ENCODE measurements at regions not wholly inside any gene's neighbourhood (a gene's known extent, or its start where the extent isn't known, plus 50 kb on each side); places are given as distances from the start of the nearest gene placed in this dataset.

GRCh38 chr3:168419091-168419490 is 323.4 kb upstream of the GOLIM4 start:
- Histone ChIP-seq H3K9ac (ENCODE audit: low read depth in 1 of 2, low read length in 2 of 2) (no peak overlapping the region), H3K36me3 (ENCODE audit: control insufficient read depth in 1 of 2, insufficient read depth in 2 of 2, low read length in 2 of 2) (no peaks in the 10 kb centered on the region), H3K4me1 (ENCODE audit: control insufficient read depth in 1 of 2, insufficient read depth in 2 of 2, low read length in 2 of 2) (no peaks in the 10 kb centered on the region), H3K4me3 (ENCODE audit: low read depth in 1 of 2, low read length in 2 of 2) (no peak overlapping the region), H3K27ac (ENCODE audit: low read depth, low read length) (no peak overlapping the region), H3K9me3 (ENCODE audit: control insufficient read depth in 1 of 2, low read length in 2 of 2) (no peaks in the 10 kb centered on the region), H3K27me3 (ENCODE audit: control insufficient read depth in 1 of 2, insufficient read depth in 2 of 2, low read length in 2 of 2) (no peaks in the 10 kb centered on the region)

DNA sequence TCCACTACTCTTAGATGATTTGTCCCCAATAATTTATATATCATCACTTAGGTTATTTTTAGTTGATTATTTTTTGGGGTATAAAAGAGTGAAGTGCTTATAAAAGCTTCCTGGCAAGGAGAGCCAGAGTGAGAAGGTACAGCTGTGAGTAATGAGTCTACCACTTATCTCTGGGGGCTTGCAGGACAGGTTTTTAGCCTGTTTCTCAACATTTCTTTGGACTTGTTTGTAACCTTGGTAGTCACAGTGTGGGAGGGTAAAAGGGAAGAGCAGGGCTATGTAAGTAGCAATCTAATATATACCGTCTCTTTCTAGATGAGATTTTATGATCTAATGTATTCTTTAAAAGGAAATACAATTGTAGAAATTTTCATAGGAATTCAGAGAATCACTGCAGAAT is 321.3 kb upstream of the GOLIM4 start:
- Histone ChIP-seq H3K4me3 (ENCODE audit: low read depth in 1 of 2, low read length in 2 of 2) (no peak overlapping the region), H3K9me3 (ENCODE audit: control insufficient read depth in 1 of 2, low read length in 2 of 2) (no peaks in the 10 kb centered on the region), H3K27ac (ENCODE audit: low read depth, low read length) (no peak overlapping the region), H3K27me3 (ENCODE audit: control insufficient read depth in 1 of 2, insufficient read depth in 2 of 2, low read length in 2 of 2) (no peaks in the 10 kb centered on the region), H3K9ac (ENCODE audit: low read depth in 1 of 2, low read length in 2 of 2) (no peak overlapping the region), H3K36me3 (ENCODE audit: control insufficient read depth in 1 of 2, insufficient read depth in 2 of 2, low read length in 2 of 2) (no peaks in the 10 kb centered on the region), H3K4me1 (ENCODE audit: control insufficient read depth in 1 of 2, insufficient read depth in 2 of 2, low read length in 2 of 2) (no peaks in the 10 kb centered on the region)

DNA sequence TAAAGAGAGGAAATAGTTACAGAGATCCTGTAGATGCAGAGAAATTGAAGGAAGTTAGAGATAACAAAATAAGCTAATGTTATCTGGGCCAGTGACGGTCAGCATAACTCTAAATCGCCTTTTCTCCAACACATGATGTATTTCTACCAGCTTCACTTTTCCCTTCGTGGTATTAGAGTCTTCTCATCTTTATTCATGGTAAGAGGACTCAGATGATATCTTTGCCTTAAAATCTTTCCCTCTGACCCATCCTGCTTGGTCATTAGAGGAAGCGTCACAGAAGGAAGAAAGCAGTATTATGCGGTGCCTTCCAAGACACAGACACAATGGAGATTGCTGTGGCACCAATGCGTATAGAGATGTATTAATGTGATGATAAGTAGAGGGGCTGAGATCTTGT is 320.7 kb upstream of the GOLIM4 start:
- H3K4me1 ChIP-seq (ENCODE audit: control insufficient read depth in 1 of 2, insufficient read depth in 2 of 2, low read length in 2 of 2): no peaks in the 10 kb centered on the region
- no peaks in the 10 kb centered on the region for H3K9me3 ChIP-seq (ENCODE audit: control insufficient read depth in 1 of 2, low read length in 2 of 2)
- H3K36me3 ChIP-seq (ENCODE audit: control insufficient read depth in 1 of 2, insufficient read depth in 2 of 2, low read length in 2 of 2): no peaks in the 10 kb centered on the region
- H3K9ac ChIP-seq (ENCODE audit: low read depth in 1 of 2, low read length in 2 of 2): no peak overlapping the region
- no peak overlapping the region for H3K27ac ChIP-seq (ENCODE audit: low read depth, low read length)
- no peaks in the 10 kb centered on the region for H3K27me3 ChIP-seq (ENCODE audit: control insufficient read depth in 1 of 2, insufficient read depth in 2 of 2, low read length in 2 of 2)
- no peak overlapping the region for H3K4me3 ChIP-seq (ENCODE audit: low read depth in 1 of 2, low read length in 2 of 2)

GRCh38 chr3:168414149-168414548 is 318.4 kb upstream of the GOLIM4 start:
- no peaks in the 10 kb centered on the region for H3K9me3 ChIP-seq (ENCODE audit: control insufficient read depth in 1 of 2, low read length in 2 of 2)
- no peaks in the 10 kb centered on the region for H3K36me3 ChIP-seq (ENCODE audit: control insufficient read depth in 1 of 2, insufficient read depth in 2 of 2, low read length in 2 of 2)
- H3K4me1 ChIP-seq (ENCODE audit: control insufficient read depth in 1 of 2, insufficient read depth in 2 of 2, low read length in 2 of 2): no peaks in the 10 kb centered on the region
- H3K4me3 ChIP-seq (ENCODE audit: low read depth in 1 of 2, low read length in 2 of 2): no peak overlapping the region
- no peaks in the 10 kb centered on the region for H3K27me3 ChIP-seq (ENCODE audit: control insufficient read depth in 1 of 2, insufficient read depth in 2 of 2, low read length in 2 of 2)
- no peak overlapping the region for H3K27ac ChIP-seq (ENCODE audit: low read depth, low read length)
- no peak overlapping the region for H3K9ac ChIP-seq (ENCODE audit: low read depth in 1 of 2, low read length in 2 of 2)

GRCh38 chr3:168407381-168407780 is 311.7 kb upstream of the GOLIM4 start:
- no peak overlapping the region for H3K27ac ChIP-seq (ENCODE audit: low read depth, low read length)
- H3K4me1 ChIP-seq (ENCODE audit: control insufficient read depth in 1 of 2, insufficient read depth in 2 of 2, low read length in 2 of 2): no peaks in the 10 kb centered on the region
- H3K4me3 ChIP-seq (ENCODE audit: low read depth in 1 of 2, low read length in 2 of 2): no peak overlapping the region
- no peaks in the 10 kb centered on the region for H3K36me3 ChIP-seq (ENCODE audit: control insufficient read depth in 1 of 2, insufficient read depth in 2 of 2, low read length in 2 of 2)
- H3K9ac ChIP-seq (ENCODE audit: low read depth in 1 of 2, low read length in 2 of 2): no peak overlapping the region
- H3K9me3 ChIP-seq (ENCODE audit: control insufficient read depth in 1 of 2, low read length in 2 of 2): no peaks in the 10 kb centered on the region
- H3K27me3 ChIP-seq (ENCODE audit: control insufficient read depth in 1 of 2, insufficient read depth in 2 of 2, low read length in 2 of 2): no peaks in the 10 kb centered on the region

DNA sequence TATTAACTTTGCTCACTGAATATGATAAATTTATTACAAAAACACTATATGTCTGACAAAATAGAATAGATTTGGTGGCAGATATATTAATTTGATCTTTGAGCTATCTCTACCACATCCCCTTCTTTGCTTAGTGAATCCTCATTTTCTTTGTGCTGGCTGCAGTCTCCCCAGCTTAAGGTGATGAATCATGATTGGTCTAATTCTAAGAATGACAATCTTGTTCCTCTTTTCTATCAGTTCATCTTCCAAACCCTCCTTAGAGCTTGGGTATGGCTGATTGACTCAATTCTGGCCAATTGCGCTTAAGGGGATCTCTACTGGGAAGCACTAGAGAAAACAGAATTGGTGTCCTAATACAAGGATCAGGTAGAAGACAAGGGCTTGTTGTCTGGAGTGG is 309.6 kb upstream of the GOLIM4 start:
- Histone ChIP-seq H3K9ac (ENCODE audit: low read depth in 1 of 2, low read length in 2 of 2) (no peak overlapping the region), H3K27ac (ENCODE audit: low read depth, low read length) (no peak overlapping the region), H3K9me3 (ENCODE audit: control insufficient read depth in 1 of 2, low read length in 2 of 2) (no peaks in the 10 kb centered on the region), H3K36me3 (ENCODE audit: control insufficient read depth in 1 of 2, insufficient read depth in 2 of 2, low read length in 2 of 2) (no peaks in the 10 kb centered on the region), H3K4me1 (ENCODE audit: control insufficient read depth in 1 of 2, insufficient read depth in 2 of 2, low read length in 2 of 2) (no peaks in the 10 kb centered on the region), H3K27me3 (ENCODE audit: control insufficient read depth in 1 of 2, insufficient read depth in 2 of 2, low read length in 2 of 2) (no peaks in the 10 kb centered on the region), H3K4me3 (ENCODE audit: low read depth in 1 of 2, low read length in 2 of 2) (no peak overlapping the region)

DNA sequence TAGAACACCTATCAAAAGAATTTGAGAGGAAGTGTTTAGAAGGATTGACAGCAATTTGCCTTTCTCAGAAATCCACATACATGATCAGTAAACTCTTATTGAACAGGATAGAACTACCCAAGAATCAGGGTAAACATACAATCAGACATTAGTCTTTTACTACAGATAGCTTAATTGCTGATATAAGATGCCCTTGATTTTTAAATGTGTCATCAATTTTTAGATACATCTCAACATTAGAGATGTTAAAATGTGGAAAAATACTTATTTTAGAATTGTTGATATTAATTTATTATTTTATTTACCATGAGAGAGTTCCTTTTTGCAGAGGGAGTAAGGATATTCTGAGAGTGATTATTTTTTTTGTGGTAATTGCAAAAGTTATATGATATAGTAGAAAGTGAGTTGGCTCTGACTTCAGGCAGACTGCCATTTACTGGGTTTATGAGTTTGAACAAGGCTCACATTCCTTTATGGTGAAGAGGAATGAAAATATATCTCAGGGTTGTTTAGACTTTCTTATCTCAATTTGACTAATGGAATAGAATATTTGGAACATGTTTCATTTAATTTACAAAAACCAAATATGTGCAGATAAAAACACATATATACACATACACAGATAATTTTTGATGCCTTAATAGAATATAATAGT is 302.8 kb upstream of the GOLIM4 start:
- H3K27ac ChIP-seq (ENCODE audit: low read depth, low read length): no peak overlapping the region
- no peaks in the 10 kb centered on the region for H3K27me3 ChIP-seq (ENCODE audit: control insufficient read depth in 1 of 2, insufficient read depth in 2 of 2, low read length in 2 of 2)
- no peaks in the 10 kb centered on the region for H3K9me3 ChIP-seq (ENCODE audit: control insufficient read depth in 1 of 2, low read length in 2 of 2)
- no peak overlapping the region for H3K9ac ChIP-seq (ENCODE audit: low read depth in 1 of 2, low read length in 2 of 2)
- no peak overlapping the region for H3K4me3 ChIP-seq (ENCODE audit: low read depth in 1 of 2, low read length in 2 of 2)
- H3K36me3 ChIP-seq (ENCODE audit: control insufficient read depth in 1 of 2, insufficient read depth in 2 of 2, low read length in 2 of 2): no peaks in the 10 kb centered on the region
- no peaks in the 10 kb centered on the region for H3K4me1 ChIP-seq (ENCODE audit: control insufficient read depth in 1 of 2, insufficient read depth in 2 of 2, low read length in 2 of 2)

DNA sequence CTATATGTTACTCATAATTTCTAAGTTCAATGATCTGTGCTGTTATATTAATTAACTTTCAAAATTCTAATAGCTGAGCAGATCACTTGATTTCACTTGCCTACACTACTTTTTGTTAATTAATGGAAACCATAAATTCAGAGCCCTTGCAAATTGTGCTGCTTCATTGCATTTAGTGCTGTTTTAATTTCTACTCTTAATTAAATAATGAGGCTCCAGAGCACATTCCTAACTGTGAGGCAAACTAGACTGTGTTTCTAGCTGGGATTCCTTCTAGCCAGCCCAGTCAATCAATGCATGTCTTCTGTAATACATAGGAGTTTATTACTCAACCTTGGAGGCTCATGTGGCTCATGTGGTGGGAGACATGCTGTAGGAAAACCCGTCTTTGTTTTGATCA is 301.1 kb upstream of the GOLIM4 start:
- Histone ChIP-seq H3K9ac (ENCODE audit: low read depth in 1 of 2, low read length in 2 of 2) (no peak overlapping the region), H3K27ac (ENCODE audit: low read depth, low read length) (no peak overlapping the region)

GRCh38 chr3:168395551-168395950 is 299.8 kb upstream of the GOLIM4 start:
- H3K27me3 ChIP-seq (ENCODE audit: control insufficient read depth in 1 of 2, insufficient read depth in 2 of 2, low read length in 2 of 2): no peaks in the 10 kb centered on the region
- no peak overlapping the region for H3K4me3 ChIP-seq (ENCODE audit: low read depth in 1 of 2, low read length in 2 of 2)
- no peaks in the 10 kb centered on the region for H3K4me1 ChIP-seq (ENCODE audit: control insufficient read depth in 1 of 2, insufficient read depth in 2 of 2, low read length in 2 of 2)
- H3K9ac ChIP-seq (ENCODE audit: low read depth in 1 of 2, low read length in 2 of 2): no peak overlapping the region
- H3K36me3 ChIP-seq (ENCODE audit: control insufficient read depth in 1 of 2, insufficient read depth in 2 of 2, low read length in 2 of 2): no peaks in the 10 kb centered on the region
- no peaks in the 10 kb centered on the region for H3K9me3 ChIP-seq (ENCODE audit: control insufficient read depth in 1 of 2, low read length in 2 of 2)
- no peak overlapping the region for H3K27ac ChIP-seq (ENCODE audit: low read depth, low read length)

More for the DNA sequence above, 301.1 kb upstream of the GOLIM4 start:
- Histone ChIP-seq H3K9me3 (ENCODE audit: control insufficient read depth in 1 of 2, low read length in 2 of 2) (no peaks in the 10 kb centered on the region), H3K36me3 (ENCODE audit: control insufficient read depth in 1 of 2, insufficient read depth in 2 of 2, low read length in 2 of 2) (no peaks in the 10 kb centered on the region), H3K4me3 (ENCODE audit: low read depth in 1 of 2, low read length in 2 of 2) (no peak overlapping the region), H3K27me3 (ENCODE audit: control insufficient read depth in 1 of 2, insufficient read depth in 2 of 2, low read length in 2 of 2) (no peaks in the 10 kb centered on the region), H3K4me1 (ENCODE audit: control insufficient read depth in 1 of 2, insufficient read depth in 2 of 2, low read length in 2 of 2) (no peaks in the 10 kb centered on the region)

DNA sequence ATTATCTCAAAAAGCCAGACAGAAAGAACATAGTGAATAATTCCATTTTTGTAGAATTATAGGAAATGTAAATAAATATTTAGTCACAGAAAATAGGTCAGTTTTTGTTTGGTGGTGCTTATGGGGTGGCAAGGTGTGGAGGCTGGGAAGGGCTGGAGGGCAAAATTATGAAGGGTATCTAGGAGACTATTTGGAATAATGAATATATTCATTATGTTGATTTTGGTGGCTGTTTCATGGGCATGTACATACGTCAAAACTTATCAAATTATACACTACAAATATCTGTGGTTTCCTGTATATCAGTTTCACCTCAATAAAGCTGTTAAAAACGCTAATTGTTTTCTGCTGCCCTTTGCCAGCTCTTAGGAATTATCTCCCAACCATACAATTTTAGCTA is 298.7 kb upstream of the GOLIM4 start:
- no peak overlapping the region for H3K4me3 ChIP-seq (ENCODE audit: low read depth in 1 of 2, low read length in 2 of 2)
- no peaks in the 10 kb centered on the region for H3K27me3 ChIP-seq (ENCODE audit: control insufficient read depth in 1 of 2, insufficient read depth in 2 of 2, low read length in 2 of 2)
- no peaks in the 10 kb centered on the region for H3K4me1 ChIP-seq (ENCODE audit: control insufficient read depth in 1 of 2, insufficient read depth in 2 of 2, low read length in 2 of 2)
- no peaks in the 10 kb centered on the region for H3K9me3 ChIP-seq (ENCODE audit: control insufficient read depth in 1 of 2, low read length in 2 of 2)
- no peak overlapping the region for H3K9ac ChIP-seq (ENCODE audit: low read depth in 1 of 2, low read length in 2 of 2)
- no peaks in the 10 kb centered on the region for H3K36me3 ChIP-seq (ENCODE audit: control insufficient read depth in 1 of 2, insufficient read depth in 2 of 2, low read length in 2 of 2)
- no peak overlapping the region for H3K27ac ChIP-seq (ENCODE audit: low read depth, low read length)

GRCh38 chr3:168386301-168386700 is 290.6 kb upstream of the GOLIM4 start:
- H3K4me1 ChIP-seq (ENCODE audit: control insufficient read depth in 1 of 2, insufficient read depth in 2 of 2, low read length in 2 of 2): no peaks in the 10 kb centered on the region
- no peak overlapping the region for H3K4me3 ChIP-seq (ENCODE audit: low read depth in 1 of 2, low read length in 2 of 2)
- no peaks in the 10 kb centered on the region for H3K9me3 ChIP-seq (ENCODE audit: control insufficient read depth in 1 of 2, low read length in 2 of 2)
- H3K27ac ChIP-seq (ENCODE audit: low read depth, low read length): no peak overlapping the region
- no peak overlapping the region for H3K9ac ChIP-seq (ENCODE audit: low read depth in 1 of 2, low read length in 2 of 2)
- no peaks in the 10 kb centered on the region for H3K27me3 ChIP-seq (ENCODE audit: control insufficient read depth in 1 of 2, insufficient read depth in 2 of 2, low read length in 2 of 2)
- no peaks in the 10 kb centered on the region for H3K36me3 ChIP-seq (ENCODE audit: control insufficient read depth in 1 of 2, insufficient read depth in 2 of 2, low read length in 2 of 2)

All from duodenal mucosa (tissue), 2 donors.